Right lobe of liver (tissue), 6 donors: ENCODE measurements at regions not wholly inside any gene's neighbourhood (a gene's known extent, or its start where the extent isn't known, plus 50 kb on each side); places are given as distances from the start of the nearest gene placed in this dataset.

Experiments used
- ATAC-seq, 4 donors: fragments of 200-7000 bp; cut with Tn5 transposase; one replicate each; pipeline ENCODE4 v1.9.1; 2020; ENCODE audit warnings: mild to moderate bottlenecking in 4 of 4, moderate library complexity in 4 of 4
- DNase-seq, 3 donors: peaks; one replicate each; pipeline ENCODE4 v3.0.0-alpha.2; 2020
- H3K27ac ChIP-seq, 3 donors: fragments of 200-600 bp; one replicate each; pipeline ENCODE4 v1.8.0; 2022
- H3K27me3 ChIP-seq, 2 donors: fragments of 200-600 bp; one replicate each; pipeline ENCODE4 v1.8.0; 2022
- H3K36me3 ChIP-seq, 4 donors: fragments of 200-600 bp; sonication (generic) in 1 of 4; one replicate each; pipeline versions ENCODE4 v1.5.1 to v1.8.0; 2017 to 2022; ENCODE audit warnings: control low read depth in 1 of 4
- H3K4me1 ChIP-seq, 4 donors: fragments of 200-600 bp; sonication (generic) in 1 of 4; one replicate each; pipeline versions ENCODE4 v1.5.1 to v1.8.0; 2017 to 2022; ENCODE audit warnings: control low read depth in 1 of 4
- H3K4me3 ChIP-seq, 3 donors: fragments of 200-600 bp; one replicate each; pipeline ENCODE4 v1.8.0; 2022
- H3K9me3 ChIP-seq, 4 donors: fragments of 200-600 bp; sonication (generic) in 1 of 4; one replicate each; pipeline versions ENCODE4 v1.5.1 to v1.8.0; 2017 to 2022; ENCODE audit warnings: control low read depth in 1 of 4
- POLR2A ChIP-seq: fragments of 450-650 bp; IDR thresholded peaks from one replicate; pipeline ENCODE4 v1.6.1; 2017; ENCODE audit warnings: antibody characterized with exemption, mild to moderate bottlenecking
- WGBS: methylation state at CpG from one replicate; pipeline ENCODE4 v1.1.6; 2018; ENCODE audit warnings: low coverage, low lambda C conversion rate; ENCODE audit not compliant: insufficient coverage; ENCODE audit errors: missing lambda C conversion rate; 5-methylcytosine and 5-hydroxymethylcytosine counted together
- intact Hi-C, 2 donors: fragments of 100-400 bp; cut with DNase I; formaldehyde crosslinking; loops; one replicate each; pipeline versions ENCODE4 v1.11.2 to v1.14.1; 2022
- TF ChIP-seq, protein P1 (sequence below), 4 donors: fragments of 200-600 bp in 3 of 4; fragments of 450-650 bp in 1 of 4; IDR thresholded peaks; one replicate each; pipeline versions ENCODE4 v1.5.1 to v1.8.0; 2016 to 2022; ENCODE audit warnings: antibody characterized with exemption in 4 of 4, mild to moderate bottlenecking in 2 of 4
- donor health status: DM: no; HTN: yes; CAD: no.
- donor health status: DM: no; HTN: no; CAD: no.
- donor health status: DM: no; HTN: no; CAD: no.
- donor health status: DM: no; HTN: yes; CAD: no.
- donor health status: DM: no; HTN: yes; CAD: no.

DNA sequence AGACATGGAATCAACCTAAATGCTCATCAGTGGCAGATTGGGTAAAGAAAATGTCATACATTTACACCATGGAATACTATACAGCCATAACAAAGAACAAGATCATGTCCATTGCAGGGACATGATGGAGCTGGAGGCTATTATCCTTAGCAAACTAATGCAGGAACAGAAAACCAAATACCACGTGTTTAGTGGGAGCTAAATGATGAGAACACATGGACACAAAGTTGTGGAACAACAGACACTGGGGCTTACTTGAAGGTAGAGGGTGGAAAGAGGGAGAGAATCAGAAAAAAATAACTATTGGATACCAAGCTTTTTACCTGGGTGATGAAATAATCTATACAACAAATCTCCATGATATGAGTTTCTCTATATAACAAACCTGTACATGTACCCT, 701.3 kb downstream of the TBC1D32 start:
- intact Hi-C loops, result no loop called here
- TF ChIP-seq POLR2A, result no peak
- TF ChIP-seq, protein P1, sequence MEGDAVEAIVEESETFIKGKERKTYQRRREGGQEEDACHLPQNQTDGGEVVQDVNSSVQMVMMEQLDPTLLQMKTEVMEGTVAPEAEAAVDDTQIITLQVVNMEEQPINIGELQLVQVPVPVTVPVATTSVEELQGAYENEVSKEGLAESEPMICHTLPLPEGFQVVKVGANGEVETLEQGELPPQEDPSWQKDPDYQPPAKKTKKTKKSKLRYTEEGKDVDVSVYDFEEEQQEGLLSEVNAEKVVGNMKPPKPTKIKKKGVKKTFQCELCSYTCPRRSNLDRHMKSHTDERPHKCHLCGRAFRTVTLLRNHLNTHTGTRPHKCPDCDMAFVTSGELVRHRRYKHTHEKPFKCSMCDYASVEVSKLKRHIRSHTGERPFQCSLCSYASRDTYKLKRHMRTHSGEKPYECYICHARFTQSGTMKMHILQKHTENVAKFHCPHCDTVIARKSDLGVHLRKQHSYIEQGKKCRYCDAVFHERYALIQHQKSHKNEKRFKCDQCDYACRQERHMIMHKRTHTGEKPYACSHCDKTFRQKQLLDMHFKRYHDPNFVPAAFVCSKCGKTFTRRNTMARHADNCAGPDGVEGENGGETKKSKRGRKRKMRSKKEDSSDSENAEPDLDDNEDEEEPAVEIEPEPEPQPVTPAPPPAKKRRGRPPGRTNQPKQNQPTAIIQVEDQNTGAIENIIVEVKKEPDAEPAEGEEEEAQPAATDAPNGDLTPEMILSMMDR (IDR thresholded peaks at IDR 0.05), result no peak
- H3K9me3 ChIP-seq, result no peaks in the 10 kb centered on the region
- H3K4me3 ChIP-seq, result no peak overlapping the region
- WGBS, result 50% methylated on average over 1 of the region's 1 CpG
- DNase-seq, result no peak
- no peak overlapping the region for H3K27ac ChIP-seq
- H3K27me3 ChIP-seq, result no peaks in the 10 kb centered on the region
- H3K36me3 ChIP-seq, result no peaks in the 10 kb centered on the region
- no peaks in the 10 kb centered on the region for H3K4me1 ChIP-seq
- no peak for ATAC-seq

- H3K36me3 ChIP-seq, result no peaks in the 10 kb centered on the region
- H3K4me3 ChIP-seq, result no peak overlapping the region
- no peaks in the 10 kb centered on the region for H3K4me1 ChIP-seq
- no peaks in the 10 kb centered on the region for H3K9me3 ChIP-seq
- intact Hi-C loops, result no loop called here
- ATAC-seq (no peak), DNase-seq (no peak)
- TF ChIP-seq, protein P1 (IDR thresholded peaks at IDR 0.05), result no peak
- TF ChIP-seq POLR2A, result no peak
- H3K27ac ChIP-seq, result no peak overlapping the region
- H3K27me3 ChIP-seq, result no peaks in the 10 kb centered on the region
- WGBS, result 67% methylated on average over 3 of the region's 3 CpGs
Measured at GRCh38 chr6:120627612-120628011, 706.7 kb downstream of the TBC1D32 start.

GRCh38 chr6:120622127-120622631, 712.1 kb downstream of the TBC1D32 start:
- H3K27me3 ChIP-seq, result no peaks in the 10 kb centered on the region
- TF ChIP-seq, protein P1 (IDR thresholded peaks at IDR 0.05), result no peak
- no peak for TF ChIP-seq POLR2A
- H3K4me3 ChIP-seq, result no peak overlapping the region
- intact Hi-C loops, result no loop called here
- no peak overlapping the region for H3K27ac ChIP-seq
- ATAC-seq (no peak), DNase-seq (no peak)
- 10% methylated on average over 1 of the region's 1 CpG for WGBS
- H3K4me1 ChIP-seq, result no peaks in the 10 kb centered on the region
- H3K36me3 ChIP-seq, result no peaks in the 10 kb centered on the region
- H3K9me3 ChIP-seq, result no peaks in the 10 kb centered on the region

- Histone ChIP-seq H3K4me1 (no peaks in the 10 kb centered on the region), H3K9me3 (no peaks in the 10 kb centered on the region), H3K27ac (no peak overlapping the region), H3K4me3 (no peak overlapping the region), H3K36me3 (no peaks in the 10 kb centered on the region), H3K27me3 (no peaks in the 10 kb centered on the region)
- intact Hi-C loops, result no loop called here
- no peak for TF ChIP-seq POLR2A
- TF ChIP-seq, protein P1 (IDR thresholded peaks at IDR 0.05), result no peak
- peak; percentile 46 to 79 (median 74) for ATAC-seq
- 12% methylated on average over 1 of the region's 1 CpG for WGBS
- no peak for DNase-seq
Measured at GRCh38 chr6:120620900-120621299, 713.4 kb downstream of the TBC1D32 start.

- Histone ChIP-seq H3K9me3 (no peaks in the 10 kb centered on the region), H3K27me3 (no peaks in the 10 kb centered on the region), H3K4me3 (no peak overlapping the region), H3K36me3 (no peaks in the 10 kb centered on the region), H3K27ac (no peak overlapping the region), H3K4me1 (no peaks in the 10 kb centered on the region)
- no peak for ATAC-seq
- DNase-seq, result no peak
- TF ChIP-seq, protein P1 (IDR thresholded peaks at IDR 0.05), result no peak
- no peak for TF ChIP-seq POLR2A
- 60% methylated on average over 3 of the region's 3 CpGs for WGBS
- intact Hi-C loops, result no loop called here
Measured at GRCh38 chr6:120615238-120615637, 719.0 kb downstream of the TBC1D32 start.
